ENCODE measurements at regions not wholly inside any gene's neighbourhood (a gene's known extent, or its start where the extent isn't known, plus 50 kb on each side); places are given as distances from the start of the nearest gene placed in this dataset.

DNA sequence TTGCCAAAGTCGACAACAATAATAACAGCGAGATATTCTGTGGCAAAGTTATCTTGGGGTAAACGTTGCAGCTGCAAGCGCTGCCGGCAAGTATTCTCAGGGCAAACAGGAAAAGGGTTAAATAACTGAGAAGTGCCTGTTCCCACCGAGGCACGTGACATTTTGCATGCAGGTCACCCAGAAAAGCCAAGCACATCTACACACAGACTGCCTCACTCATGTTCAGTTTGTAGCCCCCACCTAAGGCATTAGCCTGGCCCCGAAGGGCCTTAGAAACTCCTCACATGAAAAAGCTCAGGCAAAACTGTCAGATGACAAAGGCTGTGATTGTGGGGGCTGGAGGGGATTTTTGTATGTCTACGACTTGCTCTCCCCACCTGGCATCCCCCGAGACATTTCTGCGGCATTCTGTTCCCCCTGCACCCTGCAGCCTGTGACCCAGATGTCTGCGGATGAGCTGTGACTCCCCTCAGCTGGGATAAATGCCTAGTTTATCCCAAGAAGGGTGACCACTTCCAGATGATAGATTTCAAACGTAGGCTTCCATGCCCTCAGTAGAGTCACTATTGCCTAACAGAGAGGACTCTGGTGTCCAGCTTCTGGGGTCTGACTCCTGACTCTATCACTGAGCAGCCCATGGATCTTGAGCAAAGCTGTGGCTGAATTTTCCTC lies 215.2 kb upstream of the SIX2 start:
- no peaks in the 10 kb centered on the region for H3K36me3 ChIP-seq
- TF ChIP-seq POLR2A (IDR thresholded peaks at IDR 0.05) = no peak
- TF ChIP-seq, protein P1, sequence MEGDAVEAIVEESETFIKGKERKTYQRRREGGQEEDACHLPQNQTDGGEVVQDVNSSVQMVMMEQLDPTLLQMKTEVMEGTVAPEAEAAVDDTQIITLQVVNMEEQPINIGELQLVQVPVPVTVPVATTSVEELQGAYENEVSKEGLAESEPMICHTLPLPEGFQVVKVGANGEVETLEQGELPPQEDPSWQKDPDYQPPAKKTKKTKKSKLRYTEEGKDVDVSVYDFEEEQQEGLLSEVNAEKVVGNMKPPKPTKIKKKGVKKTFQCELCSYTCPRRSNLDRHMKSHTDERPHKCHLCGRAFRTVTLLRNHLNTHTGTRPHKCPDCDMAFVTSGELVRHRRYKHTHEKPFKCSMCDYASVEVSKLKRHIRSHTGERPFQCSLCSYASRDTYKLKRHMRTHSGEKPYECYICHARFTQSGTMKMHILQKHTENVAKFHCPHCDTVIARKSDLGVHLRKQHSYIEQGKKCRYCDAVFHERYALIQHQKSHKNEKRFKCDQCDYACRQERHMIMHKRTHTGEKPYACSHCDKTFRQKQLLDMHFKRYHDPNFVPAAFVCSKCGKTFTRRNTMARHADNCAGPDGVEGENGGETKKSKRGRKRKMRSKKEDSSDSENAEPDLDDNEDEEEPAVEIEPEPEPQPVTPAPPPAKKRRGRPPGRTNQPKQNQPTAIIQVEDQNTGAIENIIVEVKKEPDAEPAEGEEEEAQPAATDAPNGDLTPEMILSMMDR (IDR thresholded peaks at IDR 0.05) = no peak
- no peak overlapping the region for H3K4me3 ChIP-seq
- H3K9me3 ChIP-seq = no peaks in the 10 kb centered on the region
- H3K27me3 ChIP-seq = no peaks in the 10 kb centered on the region
- no peak for DNase-seq
- H3K4me1 ChIP-seq = no peaks in the 10 kb centered on the region
- no peak overlapping the region for H3K27ac ChIP-seq

GRCh38 chr2:45223531-45223930 lies 214.3 kb upstream of the SIX2 start:
- Histone ChIP-seq H3K4me1 (no peaks in the 10 kb centered on the region), H3K4me3 (no peak overlapping the region), H3K9me3 (no peaks in the 10 kb centered on the region), H3K36me3 (no peaks in the 10 kb centered on the region), H3K27me3 (no peaks in the 10 kb centered on the region), H3K27ac (no peak overlapping the region)
- DNase-seq = no peak
- no peak for TF ChIP-seq POLR2A (IDR thresholded peaks at IDR 0.05)
- TF ChIP-seq, protein P1 (IDR thresholded peaks at IDR 0.05) = no peak

GRCh38 chr2:45220227-45220626 lies 211.0 kb upstream of the SIX2 start:
- Histone ChIP-seq H3K9me3 (no peaks in the 10 kb centered on the region), H3K36me3 (no peaks in the 10 kb centered on the region), H3K27me3 (no peaks in the 10 kb centered on the region), H3K4me1 (no peaks in the 10 kb centered on the region), H3K27ac (no peak overlapping the region), H3K4me3 (no peak overlapping the region)
- no peak for DNase-seq
- TF ChIP-seq POLR2A (IDR thresholded peaks at IDR 0.05) = no peak
- TF ChIP-seq, protein P1 (IDR thresholded peaks at IDR 0.05) = no peak

DNA sequence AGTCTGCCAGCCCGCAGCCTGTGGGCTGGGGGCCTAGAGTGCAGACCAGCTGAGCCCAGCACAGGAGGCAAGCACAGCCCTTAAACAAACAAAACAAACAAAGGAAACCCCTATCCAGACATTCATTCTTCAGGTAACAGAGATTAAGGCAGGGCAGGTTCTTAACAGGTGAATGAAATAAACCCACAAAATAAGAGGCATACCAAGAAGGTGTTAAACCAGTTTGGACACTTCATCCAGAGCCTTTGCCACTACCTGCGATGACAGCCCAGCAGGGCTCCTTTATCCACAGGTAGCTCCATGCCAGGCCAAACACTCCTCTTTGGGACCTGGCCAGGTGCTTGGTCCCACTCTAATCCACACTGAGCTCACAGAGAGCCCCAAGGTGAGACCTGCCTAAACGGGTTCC lies 209.7 kb upstream of the SIX2 start:
- H3K27me3 ChIP-seq = no peaks in the 10 kb centered on the region
- no peak for DNase-seq
- no peak overlapping the region for H3K4me3 ChIP-seq
- TF ChIP-seq POLR2A (IDR thresholded peaks at IDR 0.05) = no peak
- TF ChIP-seq, protein P1 (IDR thresholded peaks at IDR 0.05) = no peak
- no peaks in the 10 kb centered on the region for H3K9me3 ChIP-seq
- no peak overlapping the region for H3K27ac ChIP-seq
- no peaks in the 10 kb centered on the region for H3K4me1 ChIP-seq
- no peaks in the 10 kb centered on the region for H3K36me3 ChIP-seq

DNA sequence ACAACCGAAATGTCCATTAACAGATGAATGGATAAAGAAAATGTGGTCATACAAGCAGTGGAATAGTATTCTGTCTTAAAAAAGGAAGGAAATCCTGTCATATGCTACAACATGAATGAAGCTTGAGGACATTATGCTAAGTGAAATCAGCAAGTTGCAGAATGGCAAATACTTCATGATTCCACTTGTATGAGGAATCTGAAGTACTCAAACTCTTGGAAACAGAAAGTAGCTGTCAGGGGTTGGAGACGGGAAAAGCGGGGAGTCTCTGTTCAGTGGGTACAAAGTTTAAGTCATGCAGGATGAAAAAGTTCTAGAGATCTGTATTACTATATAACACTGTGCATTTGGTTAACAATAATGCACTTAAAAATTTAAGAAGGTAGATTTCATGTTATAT lies 209.0 kb upstream of the SIX2 start:
- Histone ChIP-seq H3K27me3 (no peaks in the 10 kb centered on the region), H3K4me1 (no peaks in the 10 kb centered on the region), H3K36me3 (no peaks in the 10 kb centered on the region), H3K9me3 (no peaks in the 10 kb centered on the region), H3K27ac (no peak overlapping the region), H3K4me3 (no peak overlapping the region)
- no peak for DNase-seq
- TF ChIP-seq, protein P1 (IDR thresholded peaks at IDR 0.05) = no peak
- TF ChIP-seq POLR2A (IDR thresholded peaks at IDR 0.05) = no peak

GRCh38 chr2:45216118-45216517 lies 206.9 kb upstream of the SIX2 start:
- no peak for TF ChIP-seq POLR2A (IDR thresholded peaks at IDR 0.05)
- TF ChIP-seq, protein P1 (IDR thresholded peaks at IDR 0.05) = no peak
- no peaks in the 10 kb centered on the region for H3K27me3 ChIP-seq
- no peaks in the 10 kb centered on the region for H3K4me1 ChIP-seq
- no peaks in the 10 kb centered on the region for H3K9me3 ChIP-seq
- H3K4me3 ChIP-seq = no peak overlapping the region
- H3K36me3 ChIP-seq = no peaks in the 10 kb centered on the region
- H3K27ac ChIP-seq = no peak overlapping the region
- no peak for DNase-seq
